ENCODE measurements at regions not wholly inside any gene's neighbourhood (a gene's known extent, or its start where the extent isn't known, plus 50 kb on each side); places are given as distances from the start of the nearest gene placed in this dataset.

DNA sequence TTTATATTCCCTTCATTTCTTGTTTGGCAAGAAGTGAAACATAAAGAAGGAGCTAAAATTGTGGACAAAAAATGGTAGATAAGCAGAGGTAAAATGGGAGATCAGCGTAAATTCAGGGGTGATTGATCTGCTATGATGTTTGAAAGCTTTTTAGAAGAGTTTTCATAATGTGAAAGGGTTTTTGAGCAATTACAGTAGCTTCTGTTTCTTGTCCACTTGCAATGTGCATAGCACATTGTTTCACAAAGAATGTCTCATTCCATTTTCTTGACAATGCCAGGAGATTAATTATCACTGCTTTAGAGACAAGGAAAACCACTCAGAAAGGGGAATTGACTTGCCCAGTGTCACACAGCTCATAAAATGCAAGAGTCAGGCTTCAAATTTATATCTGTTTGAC lies 65.9 kb upstream of the PLPPR4 start:
- Mint-ChIP-seq H3K27me3 (peaks cover 20% of the 10 kb centered on the region), H3K27ac (no peak overlapping the region), H3K4me1 (ENCODE audit: low read depth) (no peaks in the 10 kb centered on the region), H3K9me3 (no peaks in the 10 kb centered on the region), H3K36me3 (ENCODE audit: low read depth) (no peaks in the 10 kb centered on the region), H3K4me3 (no peak overlapping the region)
- ChIA-PET POLR2A (no interaction called here), CTCF (no interaction called here)
- H3K4me1 ChIP-seq (ENCODE audit: insufficient read depth, low read length) = no peaks in the 10 kb centered on the region
- TF ChIP-seq CTCF (IDR thresholded peaks at IDR 0.05) = no peak
- intact Hi-C loops (cut with DNase I, micrococcal nuclease) = no loop called here
- no peaks in the 10 kb centered on the region for H3K9me3 ChIP-seq (ENCODE audit: control insufficient read depth in 1 of 2, insufficient read depth in 1 of 2, low read length in 2 of 2)
- no peak for ATAC-seq (ENCODE audit: poor library complexity)
- no peaks in the 10 kb centered on the region for H3K27me3 ChIP-seq (ENCODE audit: control insufficient read depth in 1 of 2, insufficient read depth in 2 of 2, low read length in 2 of 2)
- no peak overlapping the region for H3K4me3 ChIP-seq (ENCODE audit: low read length)
- no peak for DNase-seq
- no peaks in the 10 kb centered on the region for H3K36me3 ChIP-seq (ENCODE audit: insufficient read depth, low read length)
- no peak overlapping the region for H3K27ac ChIP-seq (ENCODE audit: low read depth in 1 of 2, low read length in 2 of 2)

DNA sequence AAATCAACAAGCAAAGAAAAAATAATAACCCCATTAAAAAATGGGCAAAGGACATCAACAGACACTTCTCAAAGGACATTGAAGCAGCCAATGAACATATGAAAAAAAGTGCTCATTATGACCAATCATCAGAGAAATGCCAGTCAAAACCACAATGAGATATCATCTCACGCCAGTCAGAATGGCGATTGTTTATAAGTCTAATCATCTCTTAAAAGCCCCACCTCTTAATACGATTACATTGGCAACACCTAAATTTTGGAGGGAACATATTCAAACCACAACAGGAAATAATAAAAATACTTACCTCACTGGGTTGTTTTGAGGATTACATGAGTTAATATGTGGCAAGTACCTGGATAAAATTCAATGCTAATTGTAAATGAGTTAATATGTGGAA lies 57.1 kb upstream of the PLPPR4 start:
- no peaks in the 10 kb centered on the region for H3K27me3 ChIP-seq (ENCODE audit: control insufficient read depth in 1 of 2, insufficient read depth in 2 of 2, low read length in 2 of 2)
- no peaks in the 10 kb centered on the region for H3K9me3 Mint-ChIP-seq
- H3K36me3 Mint-ChIP-seq (ENCODE audit: low read depth) = no peaks in the 10 kb centered on the region
- H3K4me1 ChIP-seq (ENCODE audit: insufficient read depth, low read length) = no peaks in the 10 kb centered on the region
- intact Hi-C loops (cut with DNase I, micrococcal nuclease) = no loop called here
- peaks cover 4% of the 10 kb centered on the region for H3K27me3 Mint-ChIP-seq
- no peak overlapping the region for H3K27ac Mint-ChIP-seq
- H3K4me1 Mint-ChIP-seq (ENCODE audit: low read depth) = no peaks in the 10 kb centered on the region
- no peaks in the 10 kb centered on the region for H3K36me3 ChIP-seq (ENCODE audit: insufficient read depth, low read length)
- no peak for TF ChIP-seq CTCF (IDR thresholded peaks at IDR 0.05)
- no peak overlapping the region for H3K27ac ChIP-seq (ENCODE audit: low read depth in 1 of 2, low read length in 2 of 2)
- H3K9me3 ChIP-seq (ENCODE audit: control insufficient read depth in 1 of 2, insufficient read depth in 1 of 2, low read length in 2 of 2) = no peaks in the 10 kb centered on the region
- H3K4me3 Mint-ChIP-seq = no peak overlapping the region
- CTCF ChIA-PET = no interaction called here
- DNase-seq (no peak), ATAC-seq (ENCODE audit: poor library complexity) (no peak)
- POLR2A ChIA-PET = no interaction called here
- H3K4me3 ChIP-seq (ENCODE audit: low read length) = no peak overlapping the region

All from CD4-positive, alpha-beta T cell (primary cell).